Mononuclear cell (primary cell): ENCODE measurements at regions not wholly inside any gene's neighbourhood (a gene's known extent, or its start where the extent isn't known, plus 50 kb on each side); places are given as distances from the start of the nearest gene placed in this dataset.

Experiments used
- H3K27me3 ChIP-seq: 2 replicates; pipeline ENCODE4 v1.6.0; 2011; ENCODE audit warnings: low read length, control low read depth; ENCODE audit not compliant: insufficient read depth
- H3K4me1 ChIP-seq: 2 replicates; pipeline ENCODE4 v1.5.1; 2011; ENCODE audit warnings: mild to moderate bottlenecking, low read length, control low read depth; ENCODE audit not compliant: insufficient read depth
- H3K4me3 ChIP-seq: 2 replicates; pipeline ENCODE4 v1.5.1; 2011; ENCODE audit warnings: mild to moderate bottlenecking, low read length, moderate library complexity
- H3K9me3 ChIP-seq: 2 replicates; pipeline ENCODE4 v1.5.1; 2011; ENCODE audit warnings: low read depth, mild to moderate bottlenecking, control low read depth, low read length

DNA sequence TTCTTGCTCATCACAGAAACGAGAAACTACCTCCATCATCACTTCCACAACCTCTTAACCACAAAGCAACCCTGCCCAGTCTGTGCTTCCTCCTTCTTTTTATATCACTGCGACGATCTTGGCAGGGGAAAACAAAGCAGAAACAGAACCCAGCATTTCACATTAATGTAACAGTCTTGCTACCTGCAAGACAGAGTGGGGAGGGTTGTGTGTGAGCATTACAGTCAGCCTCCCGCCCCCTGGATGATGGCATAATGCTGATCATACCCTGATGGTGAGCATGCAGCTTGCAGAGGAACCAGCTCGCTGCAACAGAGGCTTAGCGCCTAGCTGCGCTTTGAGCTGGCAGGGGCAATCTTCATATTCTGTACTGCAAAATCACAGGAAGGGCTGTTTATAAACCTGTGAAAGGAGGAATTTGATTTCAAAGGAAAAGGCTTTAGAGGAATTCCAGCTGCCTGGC is 376.1 kb downstream of the IRS1 start:
- no peak overlapping the region for H3K4me3 ChIP-seq
- H3K27me3 ChIP-seq, result no peaks in the 10 kb centered on the region
- H3K9me3 ChIP-seq, result no peaks in the 10 kb centered on the region
- H3K4me1 ChIP-seq, result peaks cover 37% of the 10 kb centered on the region

DNA sequence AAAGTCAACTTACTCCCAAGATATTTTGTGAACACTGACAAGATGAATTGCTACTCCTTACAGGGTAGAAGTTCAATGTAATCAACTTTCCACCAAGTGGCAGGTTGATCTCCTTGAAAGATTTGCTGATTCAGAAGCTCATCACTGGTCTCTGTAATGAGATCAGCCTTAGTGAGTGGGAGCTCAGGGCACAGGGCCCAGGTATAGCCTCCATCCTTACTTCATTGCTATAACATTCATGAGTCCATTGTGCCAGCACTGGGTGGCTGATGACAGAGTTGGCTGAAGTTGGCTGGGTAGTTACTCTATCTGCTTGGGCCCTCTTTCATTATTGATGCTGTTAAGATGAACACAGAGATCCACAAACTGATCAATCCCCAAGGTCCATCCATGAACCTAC is 379.0 kb downstream of the IRS1 start:
- H3K4me3 ChIP-seq, result no peak overlapping the region
- peaks cover 3% of the 10 kb centered on the region for H3K27me3 ChIP-seq
- H3K4me1 ChIP-seq, result peaks cover 26% of the 10 kb centered on the region
- H3K9me3 ChIP-seq, result no peaks in the 10 kb centered on the region

DNA sequence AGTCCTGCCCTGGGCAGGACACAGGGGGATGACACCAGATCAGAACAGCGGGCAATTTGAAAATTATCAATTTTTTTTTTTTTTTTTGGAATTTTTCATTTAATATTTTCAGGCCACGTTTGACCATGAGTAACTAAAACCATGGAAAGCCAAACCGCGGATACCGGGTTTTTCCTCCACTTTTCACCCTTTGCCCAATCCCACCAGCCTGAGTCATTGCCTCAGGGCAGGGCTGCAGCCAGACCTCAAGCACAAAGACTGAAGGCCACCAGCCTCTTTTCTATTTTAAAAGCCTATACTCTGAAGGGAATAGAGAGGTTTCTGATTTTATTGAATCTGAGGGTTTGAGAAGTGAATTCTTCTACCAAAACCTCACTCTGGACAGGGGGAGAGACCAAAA is 381.1 kb downstream of the IRS1 start:
- Histone ChIP-seq H3K27me3 (peaks cover 3% of the 10 kb centered on the region), H3K9me3 (no peaks in the 10 kb centered on the region), H3K4me3 (no peak overlapping the region), H3K4me1 (peaks cover 11% of the 10 kb centered on the region)

DNA sequence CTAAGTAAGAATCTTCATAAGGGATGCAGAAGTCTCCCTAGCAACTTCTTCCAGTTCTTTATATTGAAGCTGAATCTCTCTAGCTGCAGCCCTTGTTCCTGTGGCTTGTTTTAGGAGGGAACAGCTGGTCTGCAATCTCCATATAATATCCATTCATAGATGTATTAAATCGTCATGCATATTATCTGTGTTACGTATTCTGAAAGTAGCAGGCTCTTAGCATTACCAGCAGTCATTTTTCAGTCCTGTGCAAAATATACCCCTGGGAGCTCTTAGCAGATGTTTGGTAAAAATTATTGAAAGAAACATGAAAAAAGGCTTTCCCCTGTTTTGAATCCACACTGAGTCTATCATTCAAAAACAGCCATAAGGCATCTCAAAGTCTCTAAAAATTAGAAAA is 385.3 kb downstream of the IRS1 start:
- H3K4me3 ChIP-seq, result no peak overlapping the region
- H3K27me3 ChIP-seq, result peaks cover 3% of the 10 kb centered on the region
- H3K4me1 ChIP-seq, result no peaks in the 10 kb centered on the region
- no peaks in the 10 kb centered on the region for H3K9me3 ChIP-seq

DNA sequence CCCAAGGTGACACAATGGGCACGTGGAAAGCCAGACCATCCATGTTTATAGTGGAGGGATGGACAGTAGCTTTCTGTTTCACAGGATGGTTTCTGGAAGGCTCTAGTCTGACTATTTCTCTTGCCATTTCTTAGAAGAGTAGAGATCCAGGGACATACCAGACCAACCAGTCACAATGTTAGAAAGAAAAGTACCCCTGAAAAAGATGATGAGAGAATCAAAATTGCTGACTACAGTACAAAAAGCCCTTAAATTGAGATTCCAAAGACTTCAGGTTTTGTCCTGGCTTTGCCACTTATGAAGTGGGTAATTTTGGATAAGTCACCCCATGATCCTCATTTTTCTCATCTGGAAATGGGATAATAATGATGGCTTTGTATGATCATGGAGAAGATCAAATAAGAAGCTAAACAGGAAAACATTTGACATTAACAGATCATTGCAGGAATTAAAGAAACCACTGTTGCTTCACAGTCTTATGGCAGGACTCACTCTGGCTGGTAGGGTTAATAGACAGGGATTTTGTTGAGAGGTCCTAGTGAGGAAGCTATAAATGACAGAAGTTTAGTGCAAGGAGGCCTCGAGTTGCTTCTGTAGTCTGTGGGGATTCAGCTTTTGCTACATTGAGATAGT is 386.0 kb downstream of the IRS1 start:
- Histone ChIP-seq H3K4me1 (no peaks in the 10 kb centered on the region), H3K27me3 (peaks cover 3% of the 10 kb centered on the region), H3K9me3 (no peaks in the 10 kb centered on the region), H3K4me3 (no peak overlapping the region)

DNA sequence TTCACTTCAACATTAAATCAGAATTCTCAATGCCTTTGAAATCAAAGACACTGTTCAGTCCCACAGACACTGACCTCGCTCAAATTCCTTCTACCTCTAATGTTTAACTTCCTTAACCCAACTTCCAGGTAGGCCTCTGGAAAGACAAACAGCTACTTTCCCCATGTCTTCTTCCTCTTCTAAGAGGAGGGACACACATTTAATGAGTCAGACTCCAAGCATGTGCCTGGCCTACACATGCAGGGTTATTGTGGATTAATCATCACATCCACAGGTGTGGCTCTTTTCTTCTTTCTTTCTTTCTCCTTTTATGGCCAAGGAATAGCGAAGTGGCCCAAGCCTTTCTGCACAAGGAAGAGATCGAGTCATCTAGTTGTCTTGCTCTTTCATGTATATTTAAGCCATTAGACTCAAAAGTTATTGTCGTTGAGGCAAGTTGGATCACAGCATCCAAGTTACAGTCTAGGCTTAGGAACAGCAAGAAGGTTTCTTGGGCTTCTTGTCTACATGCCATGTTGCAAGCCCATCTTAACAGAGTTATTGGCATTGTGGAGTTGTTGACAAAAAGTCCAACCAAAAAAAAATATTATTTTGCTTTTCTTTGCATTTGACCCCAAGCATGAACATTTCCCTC is 387.8 kb downstream of the IRS1 start:
- H3K27me3 ChIP-seq, result peaks cover 3% of the 10 kb centered on the region
- H3K4me1 ChIP-seq, result no peaks in the 10 kb centered on the region
- no peaks in the 10 kb centered on the region for H3K9me3 ChIP-seq
- no peak overlapping the region for H3K4me3 ChIP-seq

DNA sequence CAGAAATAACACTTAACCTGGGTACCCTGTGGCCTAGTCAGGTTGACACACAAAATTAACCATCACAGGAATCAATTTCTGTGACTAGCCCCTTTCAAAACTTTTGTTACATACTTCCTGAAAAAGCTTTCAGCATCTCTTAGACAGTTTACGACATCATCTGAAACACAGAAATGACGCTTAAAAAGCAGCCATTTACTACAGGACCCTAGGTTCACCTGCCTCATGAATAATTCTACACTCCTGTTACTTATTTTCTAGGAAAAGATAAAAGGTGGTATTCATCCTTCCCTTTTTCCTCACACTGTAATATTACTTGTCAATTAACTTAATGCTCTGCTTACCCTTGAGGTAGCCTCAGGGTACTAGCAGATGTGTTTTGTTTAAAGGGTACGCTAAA is 388.4 kb downstream of the IRS1 start:
- Histone ChIP-seq H3K4me1 (no peaks in the 10 kb centered on the region), H3K4me3 (no peak overlapping the region), H3K9me3 (no peaks in the 10 kb centered on the region), H3K27me3 (peaks cover 2% of the 10 kb centered on the region)

DNA sequence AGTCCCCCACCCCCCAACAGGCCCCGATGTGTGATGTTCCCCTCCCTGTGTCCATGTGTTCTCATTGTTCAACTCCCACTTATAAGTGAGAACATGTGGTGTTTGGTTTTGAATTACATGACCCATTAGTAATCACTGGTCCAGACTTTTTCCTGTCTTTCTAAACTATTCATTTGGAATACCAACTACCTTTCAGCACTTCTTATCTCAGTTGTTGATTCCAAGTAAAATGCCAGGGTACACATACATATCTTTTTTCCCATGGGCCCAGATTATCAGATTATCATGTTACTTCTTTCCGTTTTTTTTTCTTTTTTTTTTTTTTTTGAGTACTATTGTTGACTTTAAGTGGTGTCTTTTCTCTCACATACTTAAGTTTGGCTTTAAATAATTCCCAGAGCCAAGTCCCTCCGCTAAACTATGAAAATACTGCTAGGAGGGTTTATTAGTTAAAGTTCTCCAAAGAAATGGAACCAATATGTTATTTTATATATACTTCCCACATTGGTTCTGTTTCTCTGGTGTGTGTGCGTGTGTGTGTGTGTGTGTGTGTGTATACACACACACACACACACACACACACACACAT is 389.3 kb downstream of the IRS1 start:
- Histone ChIP-seq H3K9me3 (no peaks in the 10 kb centered on the region), H3K27me3 (no peaks in the 10 kb centered on the region), H3K4me1 (no peaks in the 10 kb centered on the region), H3K4me3 (no peak overlapping the region)

DNA sequence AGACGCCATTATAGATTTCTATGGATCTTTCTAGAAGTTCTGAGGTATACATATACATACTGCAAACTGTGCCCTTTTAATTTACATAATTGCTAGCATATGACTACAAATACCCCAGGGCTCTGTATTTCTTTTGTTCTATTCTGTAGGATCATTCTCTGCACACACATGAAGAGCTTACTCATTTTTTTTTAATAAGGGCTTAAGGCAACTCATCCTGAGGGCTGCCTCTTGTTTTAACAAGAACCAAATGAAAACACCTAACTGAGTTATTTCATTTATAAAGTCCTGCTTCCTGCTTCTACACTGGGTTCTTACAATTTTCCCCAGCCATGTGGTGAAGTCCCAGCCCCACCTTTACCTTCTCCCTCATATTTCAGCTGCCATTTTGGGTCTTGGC is 390.5 kb downstream of the IRS1 start:
- no peaks in the 10 kb centered on the region for H3K9me3 ChIP-seq

DNA sequence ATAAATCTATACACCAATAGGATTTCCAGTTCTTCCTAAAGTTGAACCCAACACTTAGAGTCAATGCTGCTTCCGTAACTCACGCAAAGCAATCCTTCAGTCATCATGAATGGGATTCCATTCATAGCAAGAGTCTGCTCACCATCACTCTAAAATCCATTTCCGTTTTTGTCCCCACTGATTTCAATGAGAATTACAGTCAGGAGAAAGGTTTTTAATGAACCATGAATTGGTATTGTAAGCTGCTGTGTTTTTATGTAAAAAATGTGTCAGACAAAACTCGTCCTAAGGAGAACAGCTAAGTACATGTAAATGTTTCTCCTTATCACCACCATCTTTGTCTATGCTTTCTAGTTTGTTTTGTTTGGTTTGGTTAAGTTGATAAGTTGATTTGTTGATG is 391.5 kb downstream of the IRS1 start:
- H3K9me3 ChIP-seq, result no peaks in the 10 kb centered on the region

More for the DNA sequence above, 390.5 kb downstream of the IRS1 start:
- no peaks in the 10 kb centered on the region for H3K27me3 ChIP-seq
- no peaks in the 10 kb centered on the region for H3K4me1 ChIP-seq
- H3K4me3 ChIP-seq, result no peak overlapping the region

DNA sequence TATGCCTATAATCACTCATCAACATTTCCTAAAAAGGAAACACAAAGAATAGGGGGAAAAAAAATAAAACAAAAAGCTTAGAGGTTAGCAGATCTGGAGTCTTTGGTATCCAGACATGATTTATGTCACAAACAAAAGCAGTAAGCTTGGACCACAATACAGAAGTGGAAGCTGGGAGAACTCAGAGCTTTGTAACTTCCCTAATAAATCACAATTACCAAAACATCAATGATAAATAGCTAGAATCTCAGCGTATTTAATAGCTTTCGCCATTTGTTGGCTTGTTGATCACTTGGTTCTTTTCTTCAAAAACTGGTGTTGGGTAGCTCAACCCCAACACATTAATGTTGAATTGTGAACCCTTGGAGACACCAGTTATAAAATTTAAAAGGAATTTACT is 392.5 kb downstream of the IRS1 start:
- no peaks in the 10 kb centered on the region for H3K27me3 ChIP-seq
- H3K4me3 ChIP-seq, result no peak overlapping the region
- no peaks in the 10 kb centered on the region for H3K9me3 ChIP-seq
- no peaks in the 10 kb centered on the region for H3K4me1 ChIP-seq

More for the DNA sequence above, 391.5 kb downstream of the IRS1 start:
- Histone ChIP-seq H3K27me3 (no peaks in the 10 kb centered on the region), H3K4me3 (no peak overlapping the region), H3K4me1 (no peaks in the 10 kb centered on the region)

DNA sequence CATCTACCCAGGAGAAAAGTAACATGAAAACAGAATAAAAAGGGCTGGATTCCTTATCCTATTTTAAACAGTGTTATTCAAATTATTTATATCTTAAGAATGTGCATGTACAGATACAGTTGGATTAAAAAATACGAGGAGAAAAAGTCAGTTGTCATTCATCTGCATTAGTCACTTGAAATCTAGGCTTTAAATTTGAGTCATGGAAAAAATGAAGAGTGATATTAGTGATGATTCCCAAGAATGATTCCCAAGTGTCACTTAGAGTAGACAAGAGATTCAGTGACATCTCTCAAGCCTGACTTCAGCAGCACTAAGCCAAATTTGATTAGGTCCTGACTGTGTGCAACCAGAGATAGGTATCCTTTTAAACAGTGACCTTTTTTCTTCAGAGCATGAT is 394.2 kb downstream of the IRS1 start:
- no peak overlapping the region for H3K4me3 ChIP-seq
- no peaks in the 10 kb centered on the region for H3K27me3 ChIP-seq
- no peaks in the 10 kb centered on the region for H3K9me3 ChIP-seq
- H3K4me1 ChIP-seq, result no peaks in the 10 kb centered on the region

DNA sequence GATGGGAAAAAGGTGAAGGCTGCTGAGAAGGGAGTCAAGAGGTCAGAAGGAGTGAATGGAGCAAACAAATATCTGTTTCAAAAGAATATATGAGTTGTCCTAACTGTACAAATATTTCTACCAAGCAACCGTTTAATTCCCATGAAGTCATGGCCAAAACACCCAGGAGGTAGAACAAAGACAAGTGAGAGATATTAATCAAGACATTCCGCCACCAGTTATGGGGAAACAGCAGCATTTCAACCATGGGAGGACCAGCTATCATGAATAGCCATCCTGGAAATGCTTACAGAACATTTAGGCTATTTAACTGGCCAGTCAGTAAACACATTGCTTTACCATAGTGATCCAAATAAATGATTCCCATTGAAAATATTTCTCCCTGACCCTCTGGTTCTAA is 396.3 kb downstream of the IRS1 start:
- H3K4me1 ChIP-seq, result no peaks in the 10 kb centered on the region
- H3K9me3 ChIP-seq, result no peaks in the 10 kb centered on the region
- H3K4me3 ChIP-seq, result no peak overlapping the region
- H3K27me3 ChIP-seq, result no peaks in the 10 kb centered on the region

DNA sequence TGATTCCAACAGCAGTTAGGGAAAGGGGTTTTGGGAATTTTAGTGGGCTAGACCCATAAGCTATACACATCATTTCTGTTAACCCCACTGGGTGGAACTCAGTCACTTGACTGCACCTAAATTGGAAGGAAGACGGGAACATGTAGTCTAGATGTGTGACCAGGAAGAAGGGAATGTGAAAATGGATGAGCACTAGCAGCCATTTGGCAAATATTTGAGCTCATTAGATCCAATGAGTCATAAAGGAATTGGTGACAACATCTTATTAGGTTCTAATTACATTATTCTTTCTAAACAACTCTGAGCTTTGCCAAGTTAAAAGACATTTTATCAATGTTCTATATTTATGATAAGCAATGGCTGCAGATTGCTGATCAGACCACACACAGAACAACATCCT is 400.6 kb downstream of the IRS1 start:
- Histone ChIP-seq H3K9me3 (no peaks in the 10 kb centered on the region), H3K27me3 (no peaks in the 10 kb centered on the region)

DNA sequence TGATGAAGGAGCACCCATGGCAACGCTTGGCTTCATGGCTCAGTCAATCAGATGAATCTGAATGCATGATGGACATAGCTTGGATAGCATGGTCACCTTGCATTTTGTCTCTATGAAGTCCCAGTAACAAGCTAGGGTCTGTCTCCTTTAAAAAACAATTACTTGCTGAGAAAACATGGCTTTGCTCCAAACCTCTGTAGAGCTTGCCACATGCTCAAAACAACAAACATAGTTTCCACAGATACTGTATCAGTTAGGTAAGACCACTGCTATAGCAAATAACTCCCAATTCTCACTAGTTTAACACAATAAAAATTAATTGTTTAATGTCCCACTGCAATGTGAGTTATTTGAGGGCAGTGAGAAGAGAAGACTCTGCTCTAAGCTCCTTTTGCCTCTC is 401.0 kb downstream of the IRS1 start:
- Histone ChIP-seq H3K4me3 (no peak overlapping the region), H3K9me3 (no peaks in the 10 kb centered on the region), H3K27me3 (no peaks in the 10 kb centered on the region), H3K4me1 (no peaks in the 10 kb centered on the region)

More for the DNA sequence above, 400.6 kb downstream of the IRS1 start:
- Histone ChIP-seq H3K4me3 (no peak overlapping the region), H3K4me1 (no peaks in the 10 kb centered on the region)

DNA sequence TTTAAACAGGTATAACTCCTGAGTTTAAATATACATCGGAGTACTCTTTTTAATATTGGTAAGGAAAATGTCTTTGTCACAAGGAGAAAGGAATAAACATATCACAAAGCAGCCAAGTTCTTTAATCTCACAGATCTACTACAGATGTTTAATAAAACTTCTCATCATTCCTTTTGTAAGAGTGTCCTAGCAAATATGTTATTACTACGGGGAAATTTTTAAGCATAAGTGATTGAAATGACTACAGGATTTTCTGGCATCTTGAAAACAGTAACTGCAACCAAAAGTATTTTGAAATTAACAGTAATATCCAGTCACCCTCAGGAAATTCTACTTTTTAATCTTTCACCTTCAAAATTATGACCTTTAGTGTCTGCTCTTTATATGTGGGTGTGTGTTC is 403.1 kb downstream of the IRS1 start:
- no peak overlapping the region for H3K4me3 ChIP-seq
- H3K27me3 ChIP-seq, result no peaks in the 10 kb centered on the region
- no peaks in the 10 kb centered on the region for H3K9me3 ChIP-seq
- H3K4me1 ChIP-seq, result no peaks in the 10 kb centered on the region
